T-helper 2 cell treated with Interferon-gamma antibody and Interleukin-4, amounts not matched to agents 5 μg/mL and 100 μg/mL, for 36 hours (primary cell): ENCODE measurements at regions not wholly inside any gene's neighbourhood (a gene's known extent, or its start where the extent isn't known, plus 50 kb on each side); places are given as distances from the start of the nearest gene placed in this dataset.

ENCODE experiments used
- DNase-seq: peaks from one replicate; pipeline ENCODE4 v3.0.0; 2021; ENCODE audit warnings: low spot score
- H3K27ac Mint-ChIP-seq: one replicate; pipeline ENCODE4 v1.8.0; 2021; ENCODE audit warnings: mild to moderate bottlenecking, mixed read lengths
- H3K27me3 Mint-ChIP-seq: one replicate; pipeline ENCODE4 v1.8.0; 2021; ENCODE audit warnings: low read depth, mixed read lengths
- H3K36me3 Mint-ChIP-seq: one replicate; pipeline ENCODE4 v1.8.0; 2021; ENCODE audit warnings: low read depth, mixed read lengths
- H3K4me1 Mint-ChIP-seq: one replicate; pipeline ENCODE4 v1.8.0; 2021; ENCODE audit warnings: low read depth, mixed read lengths
- H3K4me3 Mint-ChIP-seq: one replicate; pipeline ENCODE4 v1.8.0; 2022; ENCODE audit warnings: mild to moderate bottlenecking, moderate library complexity, mixed read lengths
- H3K9me3 Mint-ChIP-seq: one replicate; pipeline ENCODE4 v1.8.0; 2021; ENCODE audit warnings: mixed read lengths

DNA sequence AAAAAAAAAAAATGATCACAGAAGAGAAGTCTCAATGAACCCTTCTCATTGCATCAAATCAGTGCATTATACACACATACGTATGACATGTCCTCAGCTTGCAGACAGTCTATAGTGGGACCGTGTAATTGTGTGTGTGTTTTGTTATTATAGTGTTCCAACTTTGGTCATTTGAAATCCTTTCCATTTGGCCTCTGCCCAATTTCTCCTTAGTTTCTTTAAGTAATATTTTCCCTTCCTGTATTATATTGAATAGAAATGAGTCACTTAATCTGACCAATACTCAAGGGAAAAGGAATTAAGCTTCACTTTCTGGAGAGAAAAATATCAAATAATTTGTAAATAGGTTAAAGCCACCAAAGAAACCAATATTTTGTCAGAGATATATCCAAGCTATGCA is 415.5 kb upstream of the SORCS1 start:
- Mint-ChIP-seq H3K4me3 (no peak overlapping the region), H3K27me3 (no peaks in the 10 kb centered on the region)
- DNase-seq, result no peak

DNA sequence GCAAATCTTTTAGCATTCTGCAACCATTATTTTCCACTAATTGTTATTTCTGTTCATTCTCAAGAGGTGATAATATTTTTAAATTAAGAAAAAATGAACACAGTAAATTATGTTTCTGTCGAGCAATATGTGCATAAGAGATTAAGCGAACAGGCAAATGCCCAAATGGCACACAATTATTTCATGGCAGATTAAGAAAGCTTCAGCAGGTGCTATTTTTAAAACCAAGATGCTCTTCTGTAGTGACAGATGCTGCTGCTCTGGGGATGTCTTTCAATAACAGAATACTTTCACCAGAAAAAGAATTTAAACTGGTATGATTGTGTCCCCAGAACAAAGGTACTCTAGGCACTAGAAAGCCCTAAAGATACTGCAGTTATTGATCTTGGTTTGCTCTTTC is 412.7 kb upstream of the SORCS1 start:
- DNase-seq, result no peak
- H3K9me3 Mint-ChIP-seq, result peaks cover 23% of the 10 kb centered on the region
- no peaks in the 10 kb centered on the region for H3K36me3 Mint-ChIP-seq
- no peak overlapping the region for H3K4me3 Mint-ChIP-seq
- no peaks in the 10 kb centered on the region for H3K27me3 Mint-ChIP-seq
- no peak overlapping the region for H3K27ac Mint-ChIP-seq
- H3K4me1 Mint-ChIP-seq, result no peaks in the 10 kb centered on the region

More for the DNA sequence above, 415.5 kb upstream of the SORCS1 start:
- no peaks in the 10 kb centered on the region for H3K4me1 Mint-ChIP-seq
- no peaks in the 10 kb centered on the region for H3K36me3 Mint-ChIP-seq
- no peak overlapping the region for H3K27ac Mint-ChIP-seq
- H3K9me3 Mint-ChIP-seq, result peaks cover 39% of the 10 kb centered on the region

DNA sequence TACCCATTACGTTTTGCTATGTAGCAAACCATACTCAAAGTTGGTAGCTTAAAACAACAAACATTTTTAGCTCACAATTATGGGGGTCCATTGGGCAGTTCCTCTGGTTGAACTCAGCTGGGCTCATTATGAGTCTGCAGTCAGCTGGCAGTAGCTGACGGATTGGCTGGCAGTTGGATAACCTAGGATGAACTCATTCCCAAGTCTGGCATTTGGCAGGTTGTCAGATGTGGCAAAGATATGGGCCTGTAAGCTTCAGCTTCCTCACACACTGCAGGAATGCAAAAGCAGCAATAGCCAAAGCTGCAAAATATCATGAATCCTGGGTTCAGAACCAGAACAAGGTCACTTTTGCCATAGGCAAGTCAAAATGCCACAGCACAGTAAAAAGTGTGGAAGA is 412.2 kb upstream of the SORCS1 start:
- H3K27me3 Mint-ChIP-seq, result no peaks in the 10 kb centered on the region
- H3K27ac Mint-ChIP-seq, result no peak overlapping the region
- DNase-seq, result no peak
- no peak overlapping the region for H3K4me3 Mint-ChIP-seq
- no peaks in the 10 kb centered on the region for H3K36me3 Mint-ChIP-seq
- H3K9me3 Mint-ChIP-seq, result peaks cover 23% of the 10 kb centered on the region
- no peaks in the 10 kb centered on the region for H3K4me1 Mint-ChIP-seq

DNA sequence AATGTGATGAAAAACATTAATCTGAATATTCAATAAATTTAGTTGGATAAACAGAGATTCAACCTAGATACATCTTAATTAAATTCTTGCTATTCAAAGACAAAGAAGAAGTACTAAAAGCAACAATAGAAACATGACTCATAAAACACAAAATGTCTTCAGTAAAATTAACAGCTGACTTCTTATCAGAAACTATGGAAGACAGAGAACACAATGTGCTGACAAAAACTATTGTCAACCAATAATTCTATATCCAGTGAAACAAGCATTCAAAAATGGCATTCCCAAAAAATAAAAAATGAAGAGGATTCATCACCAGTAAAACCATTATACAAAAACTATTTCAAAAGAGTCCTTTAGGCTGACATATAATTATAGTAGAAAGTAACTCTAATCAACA is 400.5 kb upstream of the SORCS1 start:
- Mint-ChIP-seq H3K9me3 (peaks cover 23% of the 10 kb centered on the region), H3K27ac (no peak overlapping the region), H3K36me3 (no peaks in the 10 kb centered on the region), H3K27me3 (no peaks in the 10 kb centered on the region), H3K4me3 (no peak overlapping the region), H3K4me1 (no peaks in the 10 kb centered on the region)
- DNase-seq, result no peak

DNA sequence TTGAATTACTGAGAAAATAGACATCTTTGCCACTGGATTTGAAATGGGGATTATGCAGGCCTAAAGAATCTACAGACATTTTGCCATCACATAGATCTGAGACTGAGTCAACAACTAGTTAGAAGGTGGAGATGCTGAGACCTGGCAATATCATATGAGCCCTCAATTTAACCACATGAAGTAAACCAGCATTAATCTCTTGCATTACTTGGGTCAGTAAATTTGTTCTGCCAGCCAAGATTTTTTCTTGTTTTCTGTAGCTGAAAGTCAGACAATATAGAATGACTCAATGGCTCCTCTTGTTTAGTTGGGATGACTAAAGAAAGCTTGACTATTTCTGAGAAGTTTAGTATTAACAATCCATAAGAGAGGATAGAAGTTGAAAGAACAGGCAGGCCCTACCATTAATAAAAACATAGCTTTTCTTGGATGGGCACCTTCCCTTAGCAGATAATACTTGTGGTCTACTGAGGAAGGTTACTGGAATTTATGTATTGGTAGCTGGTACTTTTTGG is 396.7 kb upstream of the SORCS1 start:
- Mint-ChIP-seq H3K36me3 (no peaks in the 10 kb centered on the region), H3K4me1 (no peaks in the 10 kb centered on the region), H3K27me3 (no peaks in the 10 kb centered on the region), H3K4me3 (no peak overlapping the region), H3K27ac (no peak overlapping the region), H3K9me3 (peaks cover 18% of the 10 kb centered on the region)
- no peak for DNase-seq

DNA sequence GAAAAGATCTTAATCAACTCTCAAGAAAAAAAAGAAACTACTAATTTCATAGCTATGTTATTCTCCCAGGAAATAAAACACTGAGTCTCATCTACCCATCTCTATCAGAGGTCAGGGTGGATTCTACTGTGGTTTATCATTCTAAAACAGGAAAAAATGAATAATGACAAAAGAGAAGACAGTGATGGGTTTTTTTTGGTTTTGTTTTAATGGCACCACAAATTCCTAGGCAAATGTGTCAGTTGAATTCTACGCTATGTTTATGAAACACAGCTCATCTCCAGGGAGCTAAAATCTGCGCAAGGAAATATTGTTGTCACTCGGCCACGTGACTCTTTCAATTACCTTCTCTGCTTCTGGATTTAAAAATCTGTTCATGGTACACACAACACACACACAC is 393.4 kb upstream of the SORCS1 start:
- H3K9me3 Mint-ChIP-seq, result peaks cover 25% of the 10 kb centered on the region
- no peak overlapping the region for H3K4me3 Mint-ChIP-seq
- no peak overlapping the region for H3K27ac Mint-ChIP-seq
- no peaks in the 10 kb centered on the region for H3K36me3 Mint-ChIP-seq
- H3K27me3 Mint-ChIP-seq, result no peaks in the 10 kb centered on the region
- no peak for DNase-seq
- no peaks in the 10 kb centered on the region for H3K4me1 Mint-ChIP-seq

DNA sequence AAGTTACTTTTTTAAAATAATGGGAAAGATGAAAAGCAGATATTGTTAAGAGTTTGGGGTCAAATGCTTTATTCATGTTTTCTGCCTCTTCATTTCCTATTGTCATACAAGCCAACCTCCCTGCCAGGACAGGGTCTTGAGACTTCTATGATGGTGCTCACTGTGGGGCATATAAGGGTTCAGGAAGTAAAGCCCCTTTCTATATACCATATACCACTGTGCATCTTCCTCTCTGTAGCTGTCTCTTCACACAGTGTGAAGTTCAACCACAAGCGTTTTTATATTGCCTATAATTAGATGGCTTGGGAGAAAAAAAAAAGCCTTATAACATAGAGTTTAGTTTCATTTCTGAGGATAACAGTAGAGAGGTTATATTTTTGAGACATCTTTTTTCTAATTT is 389.8 kb upstream of the SORCS1 start:
- no peaks in the 10 kb centered on the region for H3K36me3 Mint-ChIP-seq
- no peak overlapping the region for H3K4me3 Mint-ChIP-seq
- H3K27ac Mint-ChIP-seq, result no peak overlapping the region
- no peaks in the 10 kb centered on the region for H3K4me1 Mint-ChIP-seq
- H3K27me3 Mint-ChIP-seq, result no peaks in the 10 kb centered on the region
- H3K9me3 Mint-ChIP-seq, result peaks cover 28% of the 10 kb centered on the region
- no peak for DNase-seq

DNA sequence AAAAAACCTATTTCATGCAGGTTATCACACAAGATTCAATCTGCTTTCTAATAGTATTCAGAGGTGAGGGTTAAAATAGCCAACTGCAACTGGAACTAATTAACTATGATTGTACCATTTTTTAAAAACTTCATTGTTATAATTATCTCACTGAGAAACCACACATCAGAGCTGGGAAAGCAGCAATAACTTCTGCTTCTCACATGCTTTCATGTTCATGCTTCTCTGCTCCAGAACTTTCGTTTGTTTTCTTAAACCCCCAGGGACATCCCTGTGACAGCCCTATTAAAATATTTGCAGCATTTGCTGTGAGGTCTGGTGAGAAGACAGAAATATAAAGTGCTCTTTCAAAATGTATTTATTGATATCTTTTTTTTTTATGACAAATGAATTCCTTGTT is 389.0 kb upstream of the SORCS1 start:
- no peak for DNase-seq
- H3K27ac Mint-ChIP-seq, result no peak overlapping the region
- H3K9me3 Mint-ChIP-seq, result peaks cover 25% of the 10 kb centered on the region
- H3K4me3 Mint-ChIP-seq, result no peak overlapping the region
- H3K27me3 Mint-ChIP-seq, result no peaks in the 10 kb centered on the region
- no peaks in the 10 kb centered on the region for H3K4me1 Mint-ChIP-seq
- H3K36me3 Mint-ChIP-seq, result no peaks in the 10 kb centered on the region

DNA sequence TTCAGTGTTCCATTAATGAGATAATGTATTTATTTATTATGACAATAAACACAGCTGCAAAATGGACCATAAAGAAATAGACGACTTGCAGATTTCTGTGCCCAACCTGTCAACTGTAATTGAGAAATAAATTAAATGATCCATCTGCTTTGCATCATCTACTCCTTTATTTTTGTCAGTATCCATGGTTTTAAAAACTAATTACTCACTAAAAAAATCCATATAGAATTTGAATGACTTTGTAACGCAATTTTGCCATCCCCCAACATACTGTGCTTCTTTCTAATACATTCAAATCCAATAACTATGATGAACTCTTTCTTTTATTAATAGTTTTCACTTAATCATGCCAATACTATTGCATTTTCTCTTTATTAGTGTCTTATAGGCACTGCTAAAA is 388.5 kb upstream of the SORCS1 start:
- no peak overlapping the region for H3K4me3 Mint-ChIP-seq
- peaks cover 21% of the 10 kb centered on the region for H3K9me3 Mint-ChIP-seq
- H3K27me3 Mint-ChIP-seq, result no peaks in the 10 kb centered on the region
- DNase-seq, result no peak
- H3K4me1 Mint-ChIP-seq, result no peaks in the 10 kb centered on the region
- H3K36me3 Mint-ChIP-seq, result no peaks in the 10 kb centered on the region
- no peak overlapping the region for H3K27ac Mint-ChIP-seq

DNA sequence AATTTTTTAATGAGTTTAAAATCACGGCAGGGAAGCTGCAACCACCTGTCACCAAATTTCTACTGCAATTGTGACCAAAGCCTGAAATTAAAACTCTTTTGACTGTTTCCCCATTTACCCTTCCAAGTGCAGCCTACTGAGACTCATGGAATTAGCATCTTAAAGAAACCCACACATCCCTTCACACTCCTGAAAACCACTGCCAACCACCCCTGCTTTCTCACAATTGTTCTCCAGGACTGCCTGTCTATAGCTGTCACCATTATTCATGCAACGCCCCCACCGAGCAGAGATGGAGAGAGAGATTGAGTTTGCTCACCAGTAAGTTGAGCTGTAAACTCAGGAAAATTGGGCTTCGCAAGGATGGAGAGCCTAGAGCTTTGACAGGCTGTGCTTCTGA is 383.8 kb upstream of the SORCS1 start:
- Mint-ChIP-seq H3K27me3 (no peaks in the 10 kb centered on the region), H3K9me3 (peaks cover 15% of the 10 kb centered on the region), H3K4me3 (no peak overlapping the region), H3K4me1 (no peaks in the 10 kb centered on the region), H3K36me3 (no peaks in the 10 kb centered on the region), H3K27ac (no peak overlapping the region)
- no peak for DNase-seq

DNA sequence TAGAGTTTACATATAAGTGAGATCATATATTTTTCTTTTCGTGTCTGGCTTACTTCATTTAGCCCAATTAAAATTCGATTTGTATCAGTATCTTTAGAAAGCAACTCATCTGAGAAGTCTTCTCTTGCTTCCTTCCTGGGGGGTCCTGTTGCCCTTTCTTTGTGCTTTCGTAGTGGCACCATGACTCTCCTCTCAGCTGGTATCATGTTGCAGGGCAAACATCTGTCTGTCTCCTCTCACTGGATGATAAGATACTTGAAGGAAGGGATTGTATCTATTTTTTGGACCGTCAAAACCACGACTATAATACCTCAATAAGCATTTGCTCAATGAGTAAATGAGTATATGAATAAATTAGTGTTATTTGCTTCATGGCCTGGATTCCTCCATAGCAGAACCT is 382.5 kb upstream of the SORCS1 start:
- DNase-seq, result no peak
- Mint-ChIP-seq H3K27me3 (no peaks in the 10 kb centered on the region), H3K9me3 (peaks cover 17% of the 10 kb centered on the region), H3K4me1 (no peaks in the 10 kb centered on the region), H3K4me3 (no peak overlapping the region), H3K36me3 (no peaks in the 10 kb centered on the region), H3K27ac (no peak overlapping the region)

DNA sequence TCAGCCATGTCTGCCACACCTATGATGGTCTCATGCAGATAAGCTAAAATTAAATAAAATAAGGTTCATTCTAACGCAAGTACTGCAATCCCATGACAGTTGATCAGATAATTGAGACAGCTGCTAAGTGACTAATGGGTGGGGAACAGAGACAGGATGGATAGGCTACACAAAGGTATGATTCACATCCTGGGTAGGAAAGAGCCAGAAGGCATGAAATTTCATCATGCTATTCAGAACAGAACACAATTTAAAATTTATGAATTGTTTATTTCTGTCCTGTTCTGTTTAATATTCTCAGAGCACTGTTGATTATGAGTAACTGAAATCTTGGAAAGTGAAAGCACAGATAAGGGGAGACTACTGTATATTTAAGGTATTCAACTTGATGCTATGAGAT is 381.8 kb upstream of the SORCS1 start:
- Mint-ChIP-seq H3K27me3 (no peaks in the 10 kb centered on the region), H3K36me3 (no peaks in the 10 kb centered on the region), H3K4me1 (no peaks in the 10 kb centered on the region), H3K27ac (no peak overlapping the region), H3K9me3 (peaks cover 17% of the 10 kb centered on the region), H3K4me3 (no peak overlapping the region)
- no peak for DNase-seq

DNA sequence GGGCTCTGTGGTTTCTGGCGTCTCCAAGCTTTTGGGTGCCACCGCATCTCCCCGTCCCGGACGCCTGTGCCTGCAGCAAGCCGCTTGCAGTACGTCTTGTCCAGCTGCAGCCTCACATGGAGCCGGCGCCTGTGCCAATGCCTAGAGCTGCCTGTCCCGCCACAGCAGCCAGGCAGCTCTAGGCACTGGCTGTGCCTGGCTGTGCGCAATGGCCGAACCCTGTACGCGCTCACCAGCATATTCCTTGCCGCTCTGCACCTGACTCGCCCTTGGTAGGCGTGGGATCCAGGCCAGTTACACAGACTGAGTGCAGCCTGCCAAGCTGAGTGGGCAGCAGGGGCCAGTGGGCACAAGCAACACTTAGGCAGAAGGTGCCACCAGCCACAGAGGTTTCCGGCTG is 381.2 kb upstream of the SORCS1 start:
- DNase-seq, result no peak
- Mint-ChIP-seq H3K9me3 (peaks cover 14% of the 10 kb centered on the region), H3K4me1 (no peaks in the 10 kb centered on the region), H3K27ac (no peak overlapping the region), H3K4me3 (no peak overlapping the region), H3K27me3 (no peaks in the 10 kb centered on the region), H3K36me3 (no peaks in the 10 kb centered on the region)

DNA sequence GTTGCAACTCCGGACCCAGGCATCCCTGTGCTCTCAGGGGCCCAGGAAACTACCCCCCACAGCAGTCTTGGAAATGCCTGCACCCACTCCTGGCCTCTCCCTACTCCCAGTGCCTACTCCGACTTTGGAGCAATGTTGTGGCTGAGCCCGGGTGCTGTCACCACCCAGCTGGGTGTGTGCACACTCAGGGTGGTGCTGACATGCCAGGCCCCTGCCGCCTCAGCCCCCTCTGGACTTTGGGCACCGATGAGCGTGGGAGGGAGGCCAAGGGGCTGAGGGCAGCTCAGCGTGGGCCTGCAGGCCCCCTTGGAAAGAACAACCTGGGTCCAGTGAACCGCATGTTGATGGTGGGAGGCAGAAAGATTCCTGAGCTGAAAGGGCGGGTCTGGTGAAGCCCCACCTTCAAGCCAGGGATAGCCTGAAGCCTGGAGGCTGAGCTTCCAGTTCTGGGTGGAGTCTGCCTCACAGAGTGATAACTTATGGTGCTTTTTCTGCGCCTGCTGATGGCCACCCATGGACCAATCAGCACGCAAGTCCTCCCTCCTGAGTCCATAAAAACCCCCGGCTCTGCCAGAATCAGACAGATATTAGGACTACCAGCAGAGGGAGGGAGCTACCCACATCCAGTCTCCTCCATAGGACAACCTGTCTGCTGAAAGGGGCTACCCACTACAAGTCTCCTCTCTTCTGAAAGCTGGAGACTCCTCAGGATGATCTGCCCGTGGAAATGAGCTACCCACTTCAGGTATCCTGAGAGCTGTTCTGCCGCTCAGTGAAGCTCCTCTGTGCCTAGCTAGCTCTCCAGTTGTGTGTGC is 380.4 kb upstream of the SORCS1 start:
- DNase-seq, result no peak
- Mint-ChIP-seq H3K27me3 (no peaks in the 10 kb centered on the region), H3K27ac (no peak overlapping the region), H3K36me3 (no peaks in the 10 kb centered on the region), H3K4me1 (no peaks in the 10 kb centered on the region), H3K4me3 (no peak overlapping the region), H3K9me3 (peaks cover 9% of the 10 kb centered on the region)

DNA sequence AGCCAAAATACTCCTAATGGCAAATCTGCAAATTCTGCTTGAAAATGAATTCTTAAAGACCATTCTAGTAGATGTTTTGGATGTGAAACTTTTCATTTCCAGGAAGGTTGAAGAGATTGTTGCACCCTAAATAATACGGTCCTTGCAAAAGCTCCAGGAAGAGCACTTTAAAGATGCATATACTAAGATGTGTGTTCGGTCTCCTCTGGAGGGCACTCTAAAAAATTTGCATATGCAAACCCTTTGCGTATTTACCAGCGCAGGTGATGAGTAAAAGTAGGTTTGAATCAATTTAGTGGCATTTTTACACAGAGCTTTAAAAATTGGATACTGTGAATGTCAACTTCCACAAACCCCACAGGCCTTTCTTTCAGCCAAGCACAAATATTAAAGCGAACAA is 378.1 kb upstream of the SORCS1 start:
- Mint-ChIP-seq H3K27me3 (no peaks in the 10 kb centered on the region), H3K4me1 (no peaks in the 10 kb centered on the region), H3K36me3 (no peaks in the 10 kb centered on the region), H3K27ac (no peak overlapping the region), H3K9me3 (peaks cover 15% of the 10 kb centered on the region), H3K4me3 (no peak overlapping the region)
- no peak for DNase-seq
